Adrenal gland (tissue), 5 donors: ENCODE measurements at regions not wholly inside any gene's neighbourhood (a gene's known extent, or its start where the extent isn't known, plus 50 kb on each side); places are given as distances from the start of the nearest gene placed in this dataset.

Experiments used
- POLR2A ChIP-seq, 2 donors: fragments of 450-650 bp; IDR thresholded peaks; one replicate each; pipeline ENCODE4 v1.6.1; 2017; ENCODE audit warnings: antibody characterized with exemption in 2 of 2, mild to moderate bottlenecking in 2 of 2, moderate library complexity in 1 of 2
- TF ChIP-seq, protein P1 (sequence below), 6 experiments: fragments of 450-650 bp in 4 of 6; fragments of 200-600 bp in 2 of 6; sonication (generic) in 1 of 6; IDR thresholded peaks; 1 replicate in 5 of 6; 2 replicates in 1 of 6; pipeline versions ENCODE4 v1.5.1 to v1.8.0; 2016 to 2021; ENCODE audit warnings: antibody characterized with exemption in 6 of 6, mild to moderate bottlenecking in 2 of 6, moderate library complexity in 1 of 6
- donor health status: DM: no; HTN: no; CAD: no.

DNA sequence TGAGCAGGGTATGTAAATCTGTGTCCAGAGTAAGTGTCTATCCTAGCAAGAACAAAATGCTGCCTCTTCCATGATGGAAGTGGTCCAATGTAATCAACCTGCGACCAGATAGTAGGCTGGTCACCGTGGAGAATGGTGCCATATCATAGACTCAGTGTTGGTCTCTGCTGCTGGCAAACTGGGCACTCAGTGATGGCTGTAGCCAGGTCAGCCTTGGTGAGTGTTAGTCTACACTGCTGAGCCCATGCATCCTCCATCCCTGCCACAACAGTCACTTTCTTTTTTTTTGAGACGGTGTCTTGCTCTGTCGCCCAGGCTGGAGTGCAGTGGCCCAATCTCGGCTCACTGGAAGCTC is 69.3 kb downstream of the CHRD start:
- TF ChIP-seq, protein P1, sequence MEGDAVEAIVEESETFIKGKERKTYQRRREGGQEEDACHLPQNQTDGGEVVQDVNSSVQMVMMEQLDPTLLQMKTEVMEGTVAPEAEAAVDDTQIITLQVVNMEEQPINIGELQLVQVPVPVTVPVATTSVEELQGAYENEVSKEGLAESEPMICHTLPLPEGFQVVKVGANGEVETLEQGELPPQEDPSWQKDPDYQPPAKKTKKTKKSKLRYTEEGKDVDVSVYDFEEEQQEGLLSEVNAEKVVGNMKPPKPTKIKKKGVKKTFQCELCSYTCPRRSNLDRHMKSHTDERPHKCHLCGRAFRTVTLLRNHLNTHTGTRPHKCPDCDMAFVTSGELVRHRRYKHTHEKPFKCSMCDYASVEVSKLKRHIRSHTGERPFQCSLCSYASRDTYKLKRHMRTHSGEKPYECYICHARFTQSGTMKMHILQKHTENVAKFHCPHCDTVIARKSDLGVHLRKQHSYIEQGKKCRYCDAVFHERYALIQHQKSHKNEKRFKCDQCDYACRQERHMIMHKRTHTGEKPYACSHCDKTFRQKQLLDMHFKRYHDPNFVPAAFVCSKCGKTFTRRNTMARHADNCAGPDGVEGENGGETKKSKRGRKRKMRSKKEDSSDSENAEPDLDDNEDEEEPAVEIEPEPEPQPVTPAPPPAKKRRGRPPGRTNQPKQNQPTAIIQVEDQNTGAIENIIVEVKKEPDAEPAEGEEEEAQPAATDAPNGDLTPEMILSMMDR (IDR thresholded peaks at IDR 0.05) = no peak
- TF ChIP-seq POLR2A (IDR thresholded peaks at IDR 0.05) = no peak
